ENCODE measurements at regions not wholly inside any gene's neighbourhood (a gene's known extent, or its start where the extent isn't known, plus 50 kb on each side); places are given as distances from the start of the nearest gene placed in this dataset.

GRCh38 chr14:48350971-48351370 is 675.6 kb upstream of the MDGA2 start:
- DNase-seq, result no peak
- Histone ChIP-seq H3K27ac (no peak overlapping the region), H3K27me3 (no peaks in the 10 kb centered on the region), H3K4me3 (no peak overlapping the region), H3K36me3 (no peaks in the 10 kb centered on the region), H3K9me3 (no peaks in the 10 kb centered on the region), H3K4me1 (no peaks in the 10 kb centered on the region)
- intact Hi-C loops (cut with DNase I; ENCODE audit: low total_unique reads) (no loop called here), in situ Hi-C loops (cut with MboI; ENCODE audit: low sequenced_read_pairs in 4 of 4) (no loop called here)
- no peak for ATAC-seq
- no peak for TF ChIP-seq CTCF (IDR thresholded peaks at IDR 0.05 in 4 of 5, conservative IDR thresholded peaks at IDR 0.05 in 1 of 5)
- no peak for TF ChIP-seq POLR2A (IDR thresholded peaks at IDR 0.05)

GRCh38 chr14:48349689-48350088 is 674.3 kb upstream of the MDGA2 start:
- no peak overlapping the region for H3K4me3 ChIP-seq
- H3K36me3 ChIP-seq, result no peaks in the 10 kb centered on the region
- no peaks in the 10 kb centered on the region for H3K9me3 ChIP-seq
- intact Hi-C loops (cut with DNase I; ENCODE audit: low total_unique reads) (no loop called here), in situ Hi-C loops (cut with MboI; ENCODE audit: low sequenced_read_pairs in 4 of 4) (no loop called here)
- no peak for ATAC-seq
- no peak for TF ChIP-seq POLR2A (IDR thresholded peaks at IDR 0.05)
- no peak for TF ChIP-seq CTCF (IDR thresholded peaks at IDR 0.05 in 4 of 5, conservative IDR thresholded peaks at IDR 0.05 in 1 of 5)
- no peak overlapping the region for H3K27ac ChIP-seq
- no peaks in the 10 kb centered on the region for H3K27me3 ChIP-seq
- DNase-seq, result no peak
- H3K4me1 ChIP-seq, result no peaks in the 10 kb centered on the region

GRCh38 chr14:48341069-48341468 is 665.7 kb upstream of the MDGA2 start:
- Histone ChIP-seq H3K27ac (no peak overlapping the region), H3K4me1 (no peaks in the 10 kb centered on the region), H3K9me3 (no peaks in the 10 kb centered on the region), H3K27me3 (no peaks in the 10 kb centered on the region), H3K4me3 (no peak overlapping the region), H3K36me3 (no peaks in the 10 kb centered on the region)
- in situ Hi-C loops (cut with MboI; ENCODE audit: low sequenced_read_pairs in 4 of 4), result no loop called here
- intact Hi-C loops (cut with DNase I; ENCODE audit: low total_unique reads), result no loop called here
- no peak for TF ChIP-seq POLR2A (IDR thresholded peaks at IDR 0.05)
- TF ChIP-seq CTCF (IDR thresholded peaks at IDR 0.05 in 4 of 5, conservative IDR thresholded peaks at IDR 0.05 in 1 of 5), result no peak
- no peak for ATAC-seq
- no peak for DNase-seq

GRCh38 chr14:48333221-48333920 is 658.0 kb upstream of the MDGA2 start:
- intact Hi-C loops (cut with DNase I; ENCODE audit: low total_unique reads), result no loop called here
- no peak for ATAC-seq
- TF ChIP-seq CTCF (IDR thresholded peaks at IDR 0.05 in 4 of 5, conservative IDR thresholded peaks at IDR 0.05 in 1 of 5) (no peak), POLR2A (IDR thresholded peaks at IDR 0.05) (no peak)

GRCh38 chr14:48331421-48331820 is 656.0 kb upstream of the MDGA2 start:
- TF ChIP-seq CTCF (IDR thresholded peaks at IDR 0.05 in 4 of 5, conservative IDR thresholded peaks at IDR 0.05 in 1 of 5) (no peak), POLR2A (IDR thresholded peaks at IDR 0.05) (no peak)
- no peaks in the 10 kb centered on the region for H3K9me3 ChIP-seq
- H3K36me3 ChIP-seq, result no peaks in the 10 kb centered on the region
- in situ Hi-C loops (cut with MboI; ENCODE audit: low sequenced_read_pairs in 4 of 4) (no loop called here), intact Hi-C loops (cut with DNase I; ENCODE audit: low total_unique reads) (no loop called here)
- no peak overlapping the region for H3K27ac ChIP-seq
- no peaks in the 10 kb centered on the region for H3K4me1 ChIP-seq
- H3K4me3 ChIP-seq, result no peak overlapping the region
- DNase-seq (no peak), ATAC-seq (no peak)
- H3K27me3 ChIP-seq, result no peaks in the 10 kb centered on the region

More at GRCh38 chr14:48333221-48333920, 658.0 kb upstream of the MDGA2 start:
- Histone ChIP-seq H3K9me3 (no peaks in the 10 kb centered on the region), H3K4me1 (no peaks in the 10 kb centered on the region), H3K4me3 (no peak overlapping the region), H3K36me3 (no peaks in the 10 kb centered on the region), H3K27ac (no peak overlapping the region), H3K27me3 (no peaks in the 10 kb centered on the region)
- no peak for DNase-seq
- in situ Hi-C loops (cut with MboI; ENCODE audit: low sequenced_read_pairs in 4 of 4), result no loop called here

All from gastrocnemius medialis (tissue), 4 donors.